ENCODE measurements at regions not wholly inside any gene's neighbourhood (a gene's known extent, or its start where the extent isn't known, plus 50 kb on each side); places are given as distances from the start of the nearest gene placed in this dataset.

- DNase-seq (ENCODE audit: low spot score): no peak
- TF ChIP-seq, protein P1, sequence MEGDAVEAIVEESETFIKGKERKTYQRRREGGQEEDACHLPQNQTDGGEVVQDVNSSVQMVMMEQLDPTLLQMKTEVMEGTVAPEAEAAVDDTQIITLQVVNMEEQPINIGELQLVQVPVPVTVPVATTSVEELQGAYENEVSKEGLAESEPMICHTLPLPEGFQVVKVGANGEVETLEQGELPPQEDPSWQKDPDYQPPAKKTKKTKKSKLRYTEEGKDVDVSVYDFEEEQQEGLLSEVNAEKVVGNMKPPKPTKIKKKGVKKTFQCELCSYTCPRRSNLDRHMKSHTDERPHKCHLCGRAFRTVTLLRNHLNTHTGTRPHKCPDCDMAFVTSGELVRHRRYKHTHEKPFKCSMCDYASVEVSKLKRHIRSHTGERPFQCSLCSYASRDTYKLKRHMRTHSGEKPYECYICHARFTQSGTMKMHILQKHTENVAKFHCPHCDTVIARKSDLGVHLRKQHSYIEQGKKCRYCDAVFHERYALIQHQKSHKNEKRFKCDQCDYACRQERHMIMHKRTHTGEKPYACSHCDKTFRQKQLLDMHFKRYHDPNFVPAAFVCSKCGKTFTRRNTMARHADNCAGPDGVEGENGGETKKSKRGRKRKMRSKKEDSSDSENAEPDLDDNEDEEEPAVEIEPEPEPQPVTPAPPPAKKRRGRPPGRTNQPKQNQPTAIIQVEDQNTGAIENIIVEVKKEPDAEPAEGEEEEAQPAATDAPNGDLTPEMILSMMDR (IDR thresholded peaks at IDR 0.05; ENCODE audit: extremely low read depth, insufficient read depth, missing control alignments): no peak
- in situ Hi-C loops (cut with MboI; ENCODE audit: low pct_unique_long_range_greater_than_20kb, low sequenced_read_pairs, unreplicated experiment): no loop called here
Measured at GRCh38 chr5:124692950-124693349, 53.5 kb downstream of the ZNF608 start.

GRCh38 chr5:124692324-124692723 lies 54.1 kb downstream of the ZNF608 start:
- in situ Hi-C loops (cut with MboI; ENCODE audit: low pct_unique_long_range_greater_than_20kb, low sequenced_read_pairs, unreplicated experiment): no loop called here
- no peak for DNase-seq (ENCODE audit: low spot score)
- TF ChIP-seq, protein P1 (IDR thresholded peaks at IDR 0.05; ENCODE audit: extremely low read depth, insufficient read depth, missing control alignments): no peak

- in situ Hi-C loops (cut with MboI; ENCODE audit: low pct_unique_long_range_greater_than_20kb, low sequenced_read_pairs, unreplicated experiment): no loop called here
- TF ChIP-seq, protein P1 (IDR thresholded peaks at IDR 0.05; ENCODE audit: extremely low read depth, insufficient read depth, missing control alignments): no peak
Measured at GRCh38 chr5:124689653-124690052, 56.8 kb downstream of the ZNF608 start.

GRCh38 chr5:124686239-124687004 lies 60.0 kb downstream of the ZNF608 start:
- TF ChIP-seq, protein P1 (IDR thresholded peaks at IDR 0.05; ENCODE audit: extremely low read depth, insufficient read depth, missing control alignments): no peak
- in situ Hi-C loops (cut with MboI; ENCODE audit: low pct_unique_long_range_greater_than_20kb, low sequenced_read_pairs, unreplicated experiment): no loop called here
- no peak for DNase-seq (ENCODE audit: low spot score)

More at GRCh38 chr5:124689653-124690052, 56.8 kb downstream of the ZNF608 start:
- no peak for DNase-seq (ENCODE audit: low spot score)

GRCh38 chr5:124685404-124685930 lies 61.0 kb downstream of the ZNF608 start:
- no peak for DNase-seq (ENCODE audit: low spot score)
- TF ChIP-seq, protein P1 (IDR thresholded peaks at IDR 0.05; ENCODE audit: extremely low read depth, insufficient read depth, missing control alignments): no peak
- in situ Hi-C loops (cut with MboI; ENCODE audit: low pct_unique_long_range_greater_than_20kb, low sequenced_read_pairs, unreplicated experiment): no loop called here

DNA sequence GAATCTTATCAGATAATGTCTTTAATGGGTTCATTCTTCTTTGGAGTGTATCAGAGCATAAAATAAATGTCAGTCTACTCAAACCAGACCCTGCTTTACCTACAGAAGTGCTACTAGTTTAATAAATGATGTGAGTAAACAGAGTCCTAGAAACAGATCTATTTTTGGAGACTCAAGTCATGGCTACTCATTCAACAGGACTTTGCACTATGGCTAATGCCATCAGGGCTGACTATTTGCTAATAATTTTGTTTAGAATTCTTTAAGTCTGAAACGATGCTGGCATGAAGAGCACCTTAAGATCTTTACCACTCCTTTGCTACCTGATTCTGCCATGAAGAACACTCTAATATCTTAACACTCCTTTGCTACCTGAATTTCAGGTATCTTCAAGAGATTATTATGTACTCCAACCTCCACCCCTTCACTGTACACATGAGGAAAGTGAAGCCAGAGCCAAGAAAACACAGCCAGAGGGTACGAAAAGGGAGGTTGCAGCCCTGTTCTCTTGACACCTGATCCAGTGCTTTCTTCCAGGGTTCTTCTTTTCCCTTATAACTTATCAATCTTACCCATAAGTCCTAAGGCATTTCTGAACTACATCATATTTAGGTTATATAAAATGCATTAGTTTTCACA lies 62.4 kb downstream of the ZNF608 start:
- no peak for DNase-seq (ENCODE audit: low spot score)
- in situ Hi-C loops (cut with MboI; ENCODE audit: low pct_unique_long_range_greater_than_20kb, low sequenced_read_pairs, unreplicated experiment): no loop called here
- TF ChIP-seq, protein P1 (IDR thresholded peaks at IDR 0.05; ENCODE audit: extremely low read depth, insufficient read depth, missing control alignments): no peak
